ENCODE measurements at regions not wholly inside any gene's neighbourhood (a gene's known extent, or its start where the extent isn't known, plus 50 kb on each side); places are given as distances from the start of the nearest gene placed in this dataset.
"Not testable (repeated sequence)": the region's sequence is repeated elsewhere in the genome, so short reads cannot be mapped to it uniquely, and the experiment has no call there.

DNA sequence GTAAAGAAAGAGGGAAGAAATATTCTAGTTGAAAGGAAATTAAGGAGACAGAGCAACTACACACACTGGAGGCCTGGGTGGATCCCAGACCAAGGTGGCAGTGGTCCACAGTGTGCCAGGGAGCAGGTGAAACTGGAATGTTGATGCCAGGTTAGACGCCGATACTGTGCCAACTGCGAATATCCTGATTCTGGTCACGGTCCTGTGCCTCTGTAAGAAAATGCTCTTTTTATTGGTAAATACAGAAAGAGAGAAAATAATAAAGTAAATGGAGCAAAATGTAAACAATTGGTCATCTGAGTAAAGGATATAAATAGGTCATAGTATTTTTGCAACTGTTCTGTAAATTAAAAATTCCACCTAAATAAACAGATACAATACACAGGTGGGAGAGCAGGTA lies 131.1 kb downstream of the ATP6V0E2 start:
- TF ChIP-seq, protein P1, sequence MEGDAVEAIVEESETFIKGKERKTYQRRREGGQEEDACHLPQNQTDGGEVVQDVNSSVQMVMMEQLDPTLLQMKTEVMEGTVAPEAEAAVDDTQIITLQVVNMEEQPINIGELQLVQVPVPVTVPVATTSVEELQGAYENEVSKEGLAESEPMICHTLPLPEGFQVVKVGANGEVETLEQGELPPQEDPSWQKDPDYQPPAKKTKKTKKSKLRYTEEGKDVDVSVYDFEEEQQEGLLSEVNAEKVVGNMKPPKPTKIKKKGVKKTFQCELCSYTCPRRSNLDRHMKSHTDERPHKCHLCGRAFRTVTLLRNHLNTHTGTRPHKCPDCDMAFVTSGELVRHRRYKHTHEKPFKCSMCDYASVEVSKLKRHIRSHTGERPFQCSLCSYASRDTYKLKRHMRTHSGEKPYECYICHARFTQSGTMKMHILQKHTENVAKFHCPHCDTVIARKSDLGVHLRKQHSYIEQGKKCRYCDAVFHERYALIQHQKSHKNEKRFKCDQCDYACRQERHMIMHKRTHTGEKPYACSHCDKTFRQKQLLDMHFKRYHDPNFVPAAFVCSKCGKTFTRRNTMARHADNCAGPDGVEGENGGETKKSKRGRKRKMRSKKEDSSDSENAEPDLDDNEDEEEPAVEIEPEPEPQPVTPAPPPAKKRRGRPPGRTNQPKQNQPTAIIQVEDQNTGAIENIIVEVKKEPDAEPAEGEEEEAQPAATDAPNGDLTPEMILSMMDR (IDR thresholded peaks at IDR 0.05; ENCODE audit: low read depth, low read length): not testable (repeated sequence)
- TF ChIP-seq EZH2phosphoT487 (IDR thresholded peaks at IDR 0.05; ENCODE audit: low read depth): not testable (repeated sequence)
